Activated T-helper 1 cell treated with anti-CD3 and anti-CD28 coated beads, Interleukin-2, amount 50 U/mL, for 16 hours (primary cell): ENCODE measurements at regions not wholly inside any gene's neighbourhood (a gene's known extent, or its start where the extent isn't known, plus 50 kb on each side); places are given as distances from the start of the nearest gene placed in this dataset.
"Not testable (repeated sequence)": the region's sequence is repeated elsewhere in the genome, so short reads cannot be mapped to it uniquely, and the experiment has no call there.

Experiments used
- DNase-seq, 2 donors: peaks; one replicate each; pipeline ENCODE4 v3.0.0-alpha.2; 2020; ENCODE audit warnings: low read depth in 1 of 2, low spot score in 1 of 2

DNA sequence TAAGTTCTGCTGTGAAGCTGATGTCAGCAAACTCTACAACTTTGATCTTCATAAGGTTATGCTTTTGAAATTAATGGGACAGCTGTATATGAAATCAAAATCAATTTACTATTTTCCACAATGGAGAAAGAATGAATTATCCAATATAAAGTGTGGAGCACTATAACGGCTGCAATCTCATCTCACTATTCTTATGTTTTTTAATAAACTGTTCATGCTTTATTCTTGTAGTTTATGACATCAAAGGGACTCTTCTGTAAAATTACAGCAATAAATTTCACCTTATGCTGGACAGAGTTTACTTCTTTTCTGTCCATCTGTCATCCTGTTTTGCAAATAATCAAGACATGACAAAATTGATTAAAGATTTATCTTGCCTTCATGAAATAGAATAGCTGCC lies 192.5 kb downstream of the TECRL start:
- DNase-seq, result no peak

DNA sequence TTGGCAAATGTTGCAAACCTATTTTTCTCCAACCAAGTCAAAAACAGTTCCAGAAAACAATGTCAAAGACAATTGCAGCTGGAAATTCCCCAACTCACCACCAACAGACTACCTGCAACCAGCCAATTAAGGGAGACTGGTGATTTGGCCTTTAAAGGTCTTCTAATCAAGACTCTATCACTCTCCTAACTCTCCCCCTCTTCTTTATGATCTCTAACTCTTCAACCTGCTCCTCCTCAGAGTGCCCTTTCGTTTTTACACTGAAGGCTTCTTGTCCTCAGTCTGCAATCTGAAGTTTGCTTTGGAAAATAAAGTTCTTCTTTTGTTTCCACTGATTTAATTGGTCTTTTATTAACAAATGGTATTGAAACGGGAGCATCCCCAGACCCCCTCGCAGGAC lies 203.9 kb downstream of the TECRL start:
- DNase-seq, result no peak

DNA sequence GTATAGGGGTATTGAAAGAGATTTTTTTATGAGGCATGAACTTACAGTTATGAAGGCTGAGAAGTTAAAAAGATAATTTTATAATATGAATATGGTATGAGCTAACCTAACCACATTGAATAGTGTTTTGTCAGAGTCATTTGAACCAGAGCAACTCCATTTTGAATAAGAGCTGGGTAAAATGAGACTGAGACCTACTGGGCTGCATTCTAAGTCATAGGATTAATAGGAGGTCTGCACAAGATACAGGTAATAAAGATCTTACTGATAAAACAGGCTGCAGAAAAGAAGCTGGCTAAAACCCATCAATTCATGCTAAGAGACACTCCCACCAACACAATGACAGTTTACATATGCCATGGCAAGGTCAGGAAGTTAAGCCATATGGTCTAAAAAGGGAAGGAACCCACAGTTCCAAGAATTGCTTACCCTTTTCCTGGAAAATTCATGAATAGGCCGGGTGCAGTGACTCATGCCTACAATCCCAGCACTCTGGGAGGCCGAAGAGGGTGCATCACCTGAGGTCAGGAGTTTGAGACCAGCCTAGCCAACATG lies 209.2 kb downstream of the TECRL start:
- DNase-seq, result no peak

DNA sequence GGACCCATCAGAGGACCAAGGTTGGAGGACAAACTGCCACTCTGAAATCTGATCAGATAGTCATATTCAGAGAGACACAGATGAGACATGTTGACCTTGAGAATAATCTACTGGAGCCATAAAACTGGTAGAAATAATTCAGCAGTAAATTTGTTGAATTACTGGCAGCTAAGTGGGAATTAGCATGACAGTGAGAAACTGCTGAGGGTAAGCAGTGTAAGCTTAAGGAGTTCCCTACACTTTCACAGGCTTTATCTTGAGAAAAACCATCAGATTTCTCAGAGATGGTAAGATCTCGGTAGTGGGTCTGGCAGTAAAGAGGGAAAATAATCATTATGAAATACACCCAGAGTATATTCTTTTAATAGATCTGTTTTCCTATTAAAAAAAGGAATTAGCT lies 213.7 kb downstream of the TECRL start:
- DNase-seq, result no peak

DNA sequence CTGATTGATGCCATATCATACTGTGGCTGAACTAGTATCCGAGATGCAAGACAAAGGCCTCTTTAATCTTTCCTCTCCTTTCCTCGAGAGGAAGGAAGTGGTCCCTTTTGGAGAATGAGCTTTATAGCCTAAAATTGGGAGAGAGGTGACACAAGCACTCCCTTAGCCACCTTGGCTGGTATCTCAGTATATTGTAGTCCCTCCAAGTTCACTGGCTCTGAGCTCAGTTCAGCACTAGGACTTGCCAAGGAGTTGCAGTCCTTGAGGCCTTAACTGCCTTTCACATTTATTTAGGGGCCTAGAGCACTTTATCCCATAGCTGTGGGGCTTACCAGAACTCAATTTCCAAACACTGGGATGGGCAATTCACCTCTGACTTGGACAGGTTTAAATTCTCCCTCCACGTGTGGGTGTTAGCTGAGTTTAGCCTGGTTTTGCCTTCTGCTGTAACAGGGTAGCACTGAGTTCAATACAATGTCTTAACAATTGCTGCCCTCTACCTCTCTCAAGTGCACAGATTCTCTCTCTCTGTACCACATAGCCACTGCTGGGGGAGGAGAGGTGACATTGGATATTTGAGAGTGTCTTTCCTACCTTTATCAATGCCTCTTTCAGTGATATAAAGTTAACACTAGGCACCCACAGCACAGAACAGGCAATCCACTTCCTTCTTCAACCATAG lies 216.4 kb downstream of the TECRL start:
- DNase-seq, result no peak

DNA sequence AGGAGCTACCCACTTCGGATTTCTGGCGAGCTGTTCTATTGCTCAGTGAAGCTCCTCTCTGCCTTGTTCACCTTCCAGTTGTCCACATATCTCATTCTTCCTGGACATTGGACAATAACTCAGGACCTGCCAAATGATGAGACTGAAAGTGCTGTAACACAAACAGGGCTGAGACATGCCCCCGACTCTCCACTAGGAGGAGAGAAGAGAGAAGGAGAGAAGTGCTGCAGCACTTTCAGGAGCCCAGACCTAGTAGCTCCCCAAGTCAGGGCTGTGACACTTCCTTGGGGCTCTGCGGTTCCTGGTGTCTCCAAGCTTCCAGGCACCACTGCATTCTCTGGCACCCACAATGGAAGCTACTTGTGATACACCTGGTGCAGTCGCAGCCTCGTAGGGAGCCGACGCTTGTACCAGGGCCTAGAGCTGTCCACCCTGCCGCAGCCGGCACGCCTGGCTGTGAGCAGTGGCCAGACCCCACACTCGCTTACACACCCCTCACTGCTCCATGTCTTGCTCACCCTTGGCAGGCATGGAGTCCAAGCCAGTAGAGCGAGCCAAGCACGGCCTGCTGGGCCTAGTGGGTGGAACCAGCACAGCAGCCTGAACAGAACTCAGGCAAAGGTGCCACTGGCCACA lies 234.9 kb downstream of the TECRL start:
- no peak for DNase-seq

DNA sequence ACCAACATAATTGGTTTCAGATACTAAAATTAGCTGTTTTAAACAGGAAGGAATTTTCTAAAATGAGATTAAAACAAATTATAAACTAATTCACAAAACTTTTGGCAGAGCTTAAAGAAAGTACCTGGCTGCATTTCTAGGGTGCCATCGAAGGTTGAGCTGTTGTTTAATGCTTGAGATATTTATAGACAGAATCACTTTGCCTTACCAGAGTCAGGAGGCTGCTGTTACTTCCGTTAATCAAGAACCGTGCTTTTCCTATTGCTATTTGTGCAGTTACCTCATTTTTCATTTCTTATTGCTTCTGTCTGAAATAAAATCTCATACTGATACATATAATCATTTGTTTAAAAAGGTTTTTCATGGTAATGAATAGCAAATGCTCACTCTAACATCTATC lies 242.9 kb downstream of the TECRL start:
- DNase-seq, result no peak

DNA sequence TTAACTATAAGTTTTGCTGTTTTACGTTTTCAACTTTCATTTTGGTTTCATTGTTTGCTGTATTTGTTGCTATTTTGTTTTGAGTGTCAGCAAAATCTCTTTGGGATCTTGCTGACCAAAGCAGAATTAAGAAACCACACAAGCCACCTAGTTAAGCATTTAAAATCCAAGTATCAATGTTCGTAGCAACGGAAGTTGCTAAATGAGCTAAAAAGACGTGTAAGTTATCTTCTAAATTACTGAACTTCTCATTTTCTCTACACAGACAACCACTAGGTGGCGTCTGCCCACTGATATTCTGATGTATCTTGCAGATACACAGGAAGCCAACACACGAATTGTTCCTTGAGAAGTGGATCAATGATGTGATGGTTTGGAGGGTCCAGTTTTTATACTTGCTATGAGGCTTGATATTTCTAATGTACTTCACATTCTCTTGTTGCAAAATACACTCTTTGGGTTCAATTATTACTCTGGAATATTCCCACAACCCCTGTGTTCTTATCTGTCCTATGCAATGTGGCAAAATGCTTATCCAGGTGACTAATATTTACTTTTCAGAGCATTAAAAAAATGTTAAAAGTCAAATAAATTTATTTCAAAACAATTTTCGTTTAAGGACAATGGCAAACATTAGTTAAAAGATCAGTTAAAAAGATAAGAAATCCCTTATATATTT lies 250.5 kb downstream of the TECRL start:
- DNase-seq, result no peak

DNA sequence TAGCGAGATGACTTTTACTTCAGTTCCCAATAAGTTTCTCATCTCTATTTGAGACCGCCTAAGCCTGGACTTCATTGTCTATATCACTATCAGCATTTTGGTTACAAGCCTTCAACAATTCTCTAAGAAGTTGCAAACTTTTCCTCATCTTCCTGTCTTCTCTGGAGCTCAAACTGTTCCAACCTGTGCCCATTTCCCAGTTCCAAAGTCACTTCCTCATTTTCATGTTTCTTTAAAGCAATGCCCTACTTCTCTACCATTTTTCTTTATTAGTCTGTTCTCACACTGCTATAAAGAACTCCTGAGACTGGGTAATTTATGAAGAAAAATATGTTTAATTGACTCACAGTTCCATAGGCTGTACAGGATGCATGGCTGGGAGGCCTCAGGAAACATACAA lies 251.9 kb downstream of the TECRL start:
- no peak for DNase-seq

DNA sequence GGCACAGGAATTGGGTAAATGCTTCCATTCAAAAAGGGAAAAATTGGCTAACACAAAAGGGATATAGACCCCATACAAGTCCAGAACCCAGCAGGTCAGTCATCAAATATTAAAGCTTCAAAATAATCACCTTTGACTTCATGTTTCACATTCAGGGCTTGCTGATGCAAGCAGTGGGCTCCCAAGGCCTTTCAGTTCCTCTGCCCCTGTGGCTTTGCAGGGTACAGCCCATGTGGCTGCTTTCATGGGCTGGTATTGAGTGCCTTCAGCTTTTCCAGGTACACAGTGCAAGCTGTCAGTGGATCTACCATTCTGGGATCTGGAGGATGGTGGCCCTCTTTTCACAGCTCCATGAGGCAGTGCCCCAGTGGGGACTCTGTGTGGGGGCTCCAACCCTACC lies 253.0 kb downstream of the TECRL start:
- no peak for DNase-seq

DNA sequence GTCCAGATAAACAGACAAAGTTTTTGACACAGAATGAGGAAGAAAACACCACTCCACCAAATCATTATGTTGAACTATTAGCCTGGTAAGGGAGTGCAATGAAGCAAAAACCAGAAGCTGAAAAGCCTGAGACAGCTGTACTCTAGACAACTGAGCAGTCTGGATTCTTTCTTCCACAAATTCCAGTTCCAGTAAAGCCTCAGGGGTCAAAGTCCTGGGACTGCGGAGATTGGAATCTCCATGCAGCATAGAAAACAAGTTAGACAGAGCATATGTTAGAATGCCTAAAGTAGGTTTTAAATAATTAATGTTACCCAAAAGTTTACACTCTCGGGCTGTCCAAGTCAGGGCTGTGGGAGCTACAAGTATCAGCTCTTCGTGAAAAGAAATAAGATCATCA lies 263.2 kb downstream of the TECRL start:
- DNase-seq, result no peak

DNA sequence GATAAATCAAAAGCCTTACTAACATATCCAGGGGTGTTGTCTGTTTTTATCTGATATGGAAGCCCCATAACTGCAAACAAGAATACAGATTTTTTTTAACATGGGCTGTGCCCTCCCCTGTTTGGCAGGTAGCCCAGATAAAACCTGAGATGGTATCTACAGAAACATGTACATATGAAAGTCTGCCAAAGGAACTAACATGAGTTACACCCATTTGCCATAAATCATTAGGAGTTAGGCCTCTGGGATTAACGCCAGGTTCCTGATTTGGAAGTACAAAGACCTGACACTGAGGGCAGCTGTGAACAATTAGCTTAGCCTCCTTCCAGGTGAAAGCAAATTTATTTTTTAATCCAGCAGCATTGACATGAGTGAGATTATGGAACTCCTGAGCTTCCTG lies 264.3 kb downstream of the TECRL start:
- no peak for DNase-seq

DNA sequence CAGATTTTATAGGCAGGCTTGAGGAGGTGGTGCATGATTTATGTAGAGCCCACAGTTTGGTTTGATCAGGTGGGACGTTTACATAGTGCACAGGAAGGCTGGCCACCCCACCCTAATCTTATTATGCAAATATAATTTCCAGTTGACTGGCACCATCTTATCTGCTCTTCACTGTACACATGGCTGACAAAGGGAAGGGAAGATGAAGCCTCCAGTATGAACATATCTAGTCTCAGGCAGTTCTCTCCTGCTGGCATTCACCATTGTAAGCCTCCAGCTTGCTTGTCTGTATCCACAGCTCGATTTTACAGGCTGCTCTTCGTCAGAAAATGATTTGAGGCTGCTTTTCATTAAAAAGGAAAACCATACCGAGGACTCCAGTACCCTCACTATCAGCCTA lies 278.3 kb downstream of the TECRL start:
- DNase-seq, result no peak

DNA sequence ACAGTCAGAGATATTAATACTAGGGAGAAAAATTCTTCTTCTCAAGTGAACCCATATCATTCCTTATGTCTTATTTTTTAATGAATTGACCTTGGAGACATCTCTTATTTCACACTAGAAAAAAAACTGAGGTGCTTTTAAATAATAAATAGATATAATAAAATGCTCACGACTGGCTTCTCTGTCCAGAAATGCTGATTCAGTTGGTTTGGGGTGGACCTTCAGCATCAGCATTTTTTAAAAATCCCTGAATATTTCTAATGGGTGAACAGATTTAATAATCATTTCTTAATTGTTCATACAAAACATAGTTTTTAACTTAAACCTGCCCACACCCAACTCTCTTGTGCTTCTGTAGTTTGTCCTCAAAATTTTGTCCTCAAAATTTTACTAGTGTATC lies 283.9 kb downstream of the TECRL start:
- no peak for DNase-seq

DNA sequence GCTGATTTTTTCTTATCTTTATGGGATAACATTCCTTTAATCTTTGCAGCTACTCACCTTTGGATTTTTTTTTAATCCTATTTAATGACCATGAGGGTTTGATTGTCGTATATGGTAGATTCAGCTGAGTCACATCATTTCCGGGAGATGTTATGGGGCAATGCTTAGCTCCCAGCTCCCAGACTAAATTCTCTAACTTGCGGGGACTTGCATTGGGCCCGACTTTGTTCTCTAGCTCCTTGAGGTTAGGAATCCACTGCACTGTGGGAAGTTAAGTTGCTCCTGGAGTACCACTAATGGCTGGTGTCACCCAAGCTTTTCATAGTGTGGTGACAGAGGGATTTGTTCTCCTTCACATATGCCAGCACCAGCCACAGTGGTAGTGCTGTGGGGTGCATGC lies 287.4 kb downstream of the TECRL start:
- DNase-seq, result no peak

DNA sequence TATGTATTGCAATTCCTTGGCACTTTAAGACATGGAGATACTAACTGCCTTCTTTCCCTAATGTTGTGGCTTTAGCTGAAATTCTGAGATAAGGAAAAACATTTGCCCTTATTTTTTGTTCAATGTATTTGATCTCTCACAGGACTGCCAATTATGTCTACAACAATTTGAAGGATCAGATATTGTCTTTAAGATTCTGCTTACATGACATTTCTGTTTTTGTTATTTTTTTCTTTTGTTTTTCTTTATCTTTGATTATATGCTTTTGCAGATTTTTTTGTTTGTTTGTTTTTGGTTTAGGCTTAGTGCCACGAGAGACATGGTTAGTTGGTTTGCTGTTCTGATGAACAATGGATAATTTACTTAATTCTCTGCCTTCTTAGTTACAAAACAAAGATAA lies 303.3 kb downstream of the TECRL start:
- DNase-seq, result no peak

DNA sequence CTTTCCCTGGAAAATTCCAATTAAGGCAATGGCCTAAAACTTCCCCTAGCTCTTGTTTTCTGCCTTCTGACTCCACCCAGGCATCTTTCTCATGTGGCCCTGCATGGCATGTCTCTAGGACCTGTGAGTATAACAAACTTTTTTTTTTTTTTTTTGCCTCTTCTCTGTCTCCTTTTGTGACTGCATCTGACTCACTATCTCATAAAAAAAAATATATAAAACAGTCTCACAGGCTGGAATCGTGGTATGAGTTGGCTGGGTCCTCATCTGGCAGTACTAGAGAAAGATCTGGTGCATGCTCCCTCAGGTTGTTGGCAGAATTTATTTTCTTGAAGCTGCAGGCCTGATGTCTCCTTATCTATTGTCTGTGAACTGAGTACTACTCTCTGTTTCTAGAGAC lies 313.9 kb downstream of the TECRL start:
- no peak for DNase-seq

DNA sequence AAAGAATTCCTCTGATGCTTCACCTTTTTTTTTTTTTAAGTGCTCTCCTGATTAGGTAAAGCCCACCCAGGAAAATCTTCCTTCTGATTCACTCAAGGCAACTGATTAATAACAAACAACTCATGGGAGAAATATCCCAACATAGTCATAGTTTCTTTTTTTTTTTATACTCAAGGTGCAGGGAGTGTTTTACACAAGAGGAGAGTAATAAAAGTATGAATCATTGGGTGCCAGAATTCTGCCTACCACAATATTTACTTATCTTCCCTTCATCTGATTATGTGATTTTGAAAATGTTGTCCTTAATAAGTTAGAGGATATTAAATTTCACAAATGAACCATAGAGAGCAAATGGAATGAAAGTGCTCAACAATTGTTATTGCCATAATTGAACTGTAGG lies 329.9 kb downstream of the TECRL start:
- DNase-seq, result no peak

DNA sequence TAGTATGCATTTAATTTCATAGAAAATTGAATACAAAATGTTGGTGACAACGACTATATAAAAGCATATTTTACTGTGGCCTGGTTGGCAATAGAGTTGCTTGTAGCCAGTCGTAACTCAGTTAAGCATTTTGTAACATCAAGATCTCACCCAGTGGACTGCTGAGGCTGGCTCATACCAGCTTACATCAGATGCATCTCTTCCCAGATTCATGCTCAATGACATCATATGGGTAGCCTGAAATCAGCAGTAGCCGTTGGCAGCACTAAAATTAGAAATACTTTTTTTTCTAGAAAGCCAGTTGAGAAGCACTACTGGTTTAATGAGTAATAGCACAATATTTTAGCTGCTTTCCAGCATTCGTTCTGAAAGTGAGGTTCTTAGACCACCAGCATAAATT lies 341.2 kb downstream of the TECRL start:
- no peak for DNase-seq

DNA sequence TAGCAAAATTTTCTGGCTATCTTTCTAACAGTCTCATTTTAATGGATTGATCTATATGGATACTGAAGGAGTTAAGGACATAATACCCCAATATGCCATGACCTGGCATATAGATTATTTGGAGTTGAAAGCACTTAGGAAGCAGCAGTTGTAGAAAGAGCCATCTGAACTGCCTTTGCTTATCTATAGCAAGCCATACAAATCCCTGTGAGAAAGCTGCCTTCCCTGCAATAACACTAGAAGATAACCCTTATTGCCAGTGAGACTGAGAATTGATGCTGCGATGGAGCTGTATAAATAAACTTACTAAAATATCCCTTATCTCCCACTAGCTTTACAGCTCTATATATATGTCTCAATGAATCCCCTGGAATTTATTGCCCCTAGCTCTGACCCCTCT lies 346.3 kb downstream of the TECRL start:
- no peak for DNase-seq

DNA sequence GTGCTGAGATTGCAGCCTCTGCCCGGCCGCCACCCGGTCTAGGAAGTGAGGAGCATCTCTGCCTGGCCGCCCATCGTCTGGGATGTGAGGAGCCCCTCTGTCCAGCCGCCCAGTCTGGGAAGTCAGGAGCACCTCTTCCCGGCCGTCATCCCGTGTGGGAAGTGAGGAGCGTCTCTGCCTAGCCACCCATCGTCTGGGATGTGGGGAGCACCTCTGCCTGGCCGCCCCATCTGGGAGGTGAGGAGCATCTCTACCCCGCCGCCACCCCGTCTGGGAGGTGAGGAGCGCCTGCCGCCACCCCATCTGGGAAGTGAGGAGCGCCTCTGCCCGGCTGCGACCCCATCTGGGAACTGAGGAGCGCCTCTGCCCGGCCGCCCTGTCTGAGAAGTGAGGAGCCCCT lies 372.2 kb downstream of the TECRL start:
- not testable (repeated sequence) for DNase-seq

DNA sequence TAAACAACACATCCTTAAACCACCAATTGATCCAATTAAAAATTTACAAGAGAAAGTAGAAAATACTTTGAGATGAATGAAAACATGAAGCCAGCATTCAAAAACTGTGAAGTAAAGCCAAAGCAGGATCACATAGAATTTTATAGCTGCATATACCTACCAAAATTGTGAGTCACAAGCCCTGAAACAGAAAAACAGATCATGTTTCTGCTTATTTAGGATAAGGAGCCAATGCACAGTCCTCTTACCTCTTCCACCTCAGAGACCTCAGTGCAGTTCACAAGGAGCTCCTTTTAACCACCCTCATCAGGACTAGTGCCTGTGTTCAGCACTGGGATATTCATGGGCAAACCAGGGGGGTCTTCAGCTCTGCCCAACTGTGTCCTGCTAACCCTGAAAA lies 386.7 kb downstream of the TECRL start:
- no peak for DNase-seq
